AG04450 (cell line): ENCODE measurements at regions not wholly inside any gene's neighbourhood (a gene's known extent, or its start where the extent isn't known, plus 50 kb on each side); places are given as distances from the start of the nearest gene placed in this dataset.
"Not testable (repeated sequence)": the region's sequence is repeated elsewhere in the genome, so short reads cannot be mapped to it uniquely, and the experiment has no call there.

Experiments
- CTCF ChIA-PET: fragments of 300-600, 350-600 bp; formaldehyde crosslinking; extraction: SDS; loops from one replicate; lab custom pipeline; 2022; ENCODE audit warnings: antibody characterized with exemption, inconsistent platforms; lab: Charles Lee
- POLR2A ChIA-PET: fragments of 350-600 bp; formaldehyde crosslinking; extraction: SDS; loops from one replicate; lab custom pipeline; 2021; ENCODE audit warnings: antibody characterized with exemption, inconsistent platforms; lab: Yijun Ruan, JAX
- DNase-seq: peaks from one replicate; pipeline ENCODE4 v3.0.0-alpha.2; 2011; ENCODE audit warnings: low read depth, low spot score
- H3K27ac ChIP-seq: one replicate; pipeline ENCODE4 v1.5.1; 2012; ENCODE audit warnings: low read depth, low read length, control low read depth
- H3K27me3 ChIP-seq: one replicate; pipeline ENCODE4 v1.6.0; 2012; ENCODE audit warnings: low read length; ENCODE audit not compliant: control insufficient read depth, insufficient read depth
- H3K4me3 ChIP-seq: 2 replicates; pipeline ENCODE4 v1.5.1; 2011; ENCODE audit warnings: mild to moderate bottlenecking, low read depth, low read length, control low read depth
- H3K9me3 ChIP-seq: 2 replicates; pipeline ENCODE4 v1.5.1; 2012; ENCODE audit warnings: low read length; ENCODE audit not compliant: control insufficient read depth, insufficient read depth
- TF ChIP-seq, protein P1 (sequence below): IDR thresholded peaks from 2 replicates; pipeline ENCODE4 v1.5.1; 2011; ENCODE audit warnings: low read depth, low read length, control low read depth, inconsistent platforms

DNA sequence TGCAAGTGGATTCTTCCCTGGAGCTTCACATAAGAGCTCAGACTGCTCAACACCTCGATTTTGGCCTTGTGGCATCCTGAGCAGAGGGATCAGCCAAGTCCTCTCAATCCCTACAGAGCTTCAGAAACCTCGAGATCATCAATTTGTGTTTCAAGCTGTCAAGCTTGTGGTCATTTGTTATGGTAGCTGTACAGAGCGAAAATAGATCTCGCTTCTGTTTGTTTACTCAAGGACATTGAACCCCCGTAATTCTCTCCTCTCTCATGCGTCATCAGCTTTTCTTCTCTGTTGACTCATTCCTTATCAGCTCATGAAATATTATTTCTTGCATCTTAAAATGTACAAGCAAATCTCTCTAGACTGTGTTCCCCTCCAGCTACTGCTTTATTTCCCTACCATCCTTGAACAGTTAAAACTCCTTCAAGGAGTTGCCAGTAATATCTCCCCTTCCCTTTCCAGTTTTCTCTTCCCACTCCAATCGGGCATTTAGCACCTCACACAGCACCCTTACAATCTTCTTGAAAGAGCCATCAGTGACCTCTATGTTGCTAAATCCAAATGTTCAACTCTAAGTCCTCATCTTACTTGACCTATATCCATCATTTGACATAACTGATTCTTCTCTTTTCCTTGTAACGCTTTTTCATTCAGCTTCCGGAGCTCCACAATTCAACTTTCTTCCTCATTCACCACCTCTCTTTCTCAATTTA, 106.2 kb upstream of the FAT1 start:
- peak overlapping the region; percentile 53 for H3K27ac ChIP-seq
- no peaks in the 10 kb centered on the region for H3K9me3 ChIP-seq
- TF ChIP-seq, protein P1, sequence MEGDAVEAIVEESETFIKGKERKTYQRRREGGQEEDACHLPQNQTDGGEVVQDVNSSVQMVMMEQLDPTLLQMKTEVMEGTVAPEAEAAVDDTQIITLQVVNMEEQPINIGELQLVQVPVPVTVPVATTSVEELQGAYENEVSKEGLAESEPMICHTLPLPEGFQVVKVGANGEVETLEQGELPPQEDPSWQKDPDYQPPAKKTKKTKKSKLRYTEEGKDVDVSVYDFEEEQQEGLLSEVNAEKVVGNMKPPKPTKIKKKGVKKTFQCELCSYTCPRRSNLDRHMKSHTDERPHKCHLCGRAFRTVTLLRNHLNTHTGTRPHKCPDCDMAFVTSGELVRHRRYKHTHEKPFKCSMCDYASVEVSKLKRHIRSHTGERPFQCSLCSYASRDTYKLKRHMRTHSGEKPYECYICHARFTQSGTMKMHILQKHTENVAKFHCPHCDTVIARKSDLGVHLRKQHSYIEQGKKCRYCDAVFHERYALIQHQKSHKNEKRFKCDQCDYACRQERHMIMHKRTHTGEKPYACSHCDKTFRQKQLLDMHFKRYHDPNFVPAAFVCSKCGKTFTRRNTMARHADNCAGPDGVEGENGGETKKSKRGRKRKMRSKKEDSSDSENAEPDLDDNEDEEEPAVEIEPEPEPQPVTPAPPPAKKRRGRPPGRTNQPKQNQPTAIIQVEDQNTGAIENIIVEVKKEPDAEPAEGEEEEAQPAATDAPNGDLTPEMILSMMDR: no peak
- H3K4me3 ChIP-seq: no peak overlapping the region
- H3K27me3 ChIP-seq: no peaks in the 10 kb centered on the region
- CTCF ChIA-PET: interaction anchor here (1.4 kb wide), 1 partner anchor 47 kb away, joined by 3 read pairs; no protein-coding TSS in a partner anchor
- POLR2A ChIA-PET: interaction anchor here (0.6 to 2.0 kb wide), 2 partner anchors 15 to 72 kb away, joined by 3 to 8 read pairs; no protein-coding TSS in a partner anchor
- no peak for DNase-seq

DNA sequence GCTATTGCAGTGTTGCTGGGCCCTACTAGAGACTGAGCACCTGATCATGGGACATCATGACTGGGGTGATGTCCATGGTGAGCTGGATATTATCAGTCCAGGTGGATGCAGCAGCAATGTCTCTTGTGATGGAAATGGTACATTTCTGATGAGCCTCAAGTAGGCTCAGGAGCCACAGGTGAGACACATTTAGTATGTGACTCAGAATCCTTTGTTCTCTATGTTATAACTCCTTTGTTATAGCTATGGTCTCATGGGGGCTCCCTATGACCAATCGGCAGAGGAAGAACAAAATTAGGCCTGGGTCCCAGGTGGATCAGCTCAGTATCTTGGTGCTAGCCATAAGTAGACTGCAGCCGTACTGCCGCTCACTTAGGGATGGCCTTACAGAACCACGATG, 107.9 kb upstream of the FAT1 start:
- TF ChIP-seq, protein P1: no peak
- POLR2A ChIA-PET: no interaction called here
- Histone ChIP-seq H3K4me3 (no peak overlapping the region), H3K9me3 (no peaks in the 10 kb centered on the region), H3K27ac (no peak overlapping the region), H3K27me3 (no peaks in the 10 kb centered on the region)
- no peak for DNase-seq
- CTCF ChIA-PET: interaction anchor here (1.4 kb wide), 1 partner anchor 48 kb away, joined by 3 read pairs; no protein-coding TSS in a partner anchor

DNA sequence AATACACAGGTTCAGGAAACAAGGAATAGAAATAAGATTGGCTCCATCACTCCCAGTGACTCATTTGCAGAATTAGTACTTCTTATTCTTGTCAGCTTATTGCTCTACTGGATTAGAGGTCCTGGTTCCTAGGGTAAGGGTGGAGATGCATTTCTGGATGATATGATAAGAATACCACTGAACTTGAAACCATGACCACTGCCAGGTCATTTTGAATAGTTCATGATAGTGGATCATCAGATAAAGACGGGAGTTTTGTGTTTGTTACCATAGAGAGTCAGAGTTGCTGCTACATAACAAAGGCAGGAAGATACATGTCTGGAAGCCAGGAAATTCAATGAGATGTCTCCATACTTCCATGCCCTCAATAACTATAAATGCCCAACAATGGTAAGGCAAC, 109.2 kb upstream of the FAT1 start:
- POLR2A ChIA-PET: no interaction called here

DNA sequence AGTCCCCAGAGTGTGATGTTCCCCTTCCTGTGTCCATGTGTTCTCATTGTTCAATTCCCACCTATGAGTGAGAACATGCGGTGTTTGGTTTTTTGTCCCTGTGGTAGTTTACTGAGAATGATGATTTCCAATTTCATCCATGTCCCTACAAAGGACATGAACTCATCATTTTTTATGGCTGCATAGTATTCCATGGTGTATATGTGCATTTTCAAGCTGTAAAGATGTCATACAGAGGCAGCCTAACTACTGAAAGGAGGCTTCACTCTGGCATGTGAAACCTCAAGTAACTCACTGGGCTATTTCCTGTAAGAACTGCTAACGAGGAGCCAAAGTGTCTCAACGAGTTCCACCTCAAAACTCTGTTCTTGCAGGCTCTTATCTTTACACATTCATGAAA, 113.8 kb upstream of the FAT1 start:
- H3K27me3 ChIP-seq, H3K9me3 ChIP-seq, DNase-seq, H3K4me3 ChIP-seq, CTCF ChIA-PET, POLR2A ChIA-PET, H3K27ac ChIP-seq: not testable (repeated sequence)

More for the DNA sequence above, 109.2 kb upstream of the FAT1 start:
- Histone ChIP-seq H3K9me3 (no peaks in the 10 kb centered on the region), H3K27ac (no peak overlapping the region), H3K4me3 (no peak overlapping the region), H3K27me3 (no peaks in the 10 kb centered on the region)
- CTCF ChIA-PET: no interaction called here
- no peak for DNase-seq
- TF ChIP-seq, protein P1: no peak

DNA sequence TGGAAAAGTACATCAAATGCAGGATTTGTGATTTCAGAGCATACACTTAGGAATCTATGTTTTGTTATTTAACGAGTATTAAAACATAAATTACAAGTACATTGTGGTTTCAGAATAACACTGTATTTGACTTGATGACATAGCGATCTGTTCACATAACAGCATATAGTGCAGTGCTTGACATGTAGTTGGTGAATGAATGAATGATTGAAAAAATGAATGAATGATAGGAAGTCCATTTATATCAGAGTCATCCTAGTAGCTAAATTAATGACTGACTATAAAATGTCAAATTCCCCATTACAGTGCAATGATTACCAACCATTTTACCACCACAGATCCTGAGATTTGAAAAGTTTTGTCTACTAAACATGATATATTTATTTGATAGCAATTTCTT, 114.6 kb upstream of the FAT1 start:
- no peak for DNase-seq
- H3K4me3 ChIP-seq: no peak overlapping the region
- H3K27me3 ChIP-seq: no peaks in the 10 kb centered on the region
- H3K27ac ChIP-seq: no peak overlapping the region
- ChIA-PET POLR2A (no interaction called here), CTCF (no interaction called here)
- no peaks in the 10 kb centered on the region; the same call in 1 of the 2 replicates for H3K9me3 ChIP-seq
- TF ChIP-seq, protein P1: no peak
